ENCODE measurements at regions not wholly inside any gene's neighbourhood (a gene's known extent, or its start where the extent isn't known, plus 50 kb on each side); places are given as distances from the start of the nearest gene placed in this dataset.
"Not testable (repeated sequence)": the region's sequence is repeated elsewhere in the genome, so short reads cannot be mapped to it uniquely, and the experiment has no call there.

DNA sequence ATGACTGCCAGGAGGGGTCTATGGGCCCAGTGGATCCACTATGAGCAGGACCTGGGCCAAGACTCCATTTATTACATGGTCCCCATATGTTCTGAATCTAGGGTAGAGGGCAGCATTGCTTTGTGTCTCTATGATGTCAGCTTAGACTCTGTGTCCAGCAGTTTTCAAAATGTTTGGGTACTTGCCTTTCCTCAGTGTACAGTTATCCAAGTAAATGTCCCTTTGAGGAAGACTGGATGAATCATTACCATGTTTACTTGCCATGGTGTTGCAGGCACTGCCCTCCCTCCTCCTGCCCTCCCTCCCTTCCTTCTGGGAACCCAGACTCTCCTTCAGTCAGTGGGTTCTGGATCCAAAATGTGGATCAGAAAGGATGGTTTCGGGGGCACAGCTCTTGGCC, 108.6 kb downstream of the NRN1 start:
- no peak for DNase-seq (ENCODE audit: low spot score)

DNA sequence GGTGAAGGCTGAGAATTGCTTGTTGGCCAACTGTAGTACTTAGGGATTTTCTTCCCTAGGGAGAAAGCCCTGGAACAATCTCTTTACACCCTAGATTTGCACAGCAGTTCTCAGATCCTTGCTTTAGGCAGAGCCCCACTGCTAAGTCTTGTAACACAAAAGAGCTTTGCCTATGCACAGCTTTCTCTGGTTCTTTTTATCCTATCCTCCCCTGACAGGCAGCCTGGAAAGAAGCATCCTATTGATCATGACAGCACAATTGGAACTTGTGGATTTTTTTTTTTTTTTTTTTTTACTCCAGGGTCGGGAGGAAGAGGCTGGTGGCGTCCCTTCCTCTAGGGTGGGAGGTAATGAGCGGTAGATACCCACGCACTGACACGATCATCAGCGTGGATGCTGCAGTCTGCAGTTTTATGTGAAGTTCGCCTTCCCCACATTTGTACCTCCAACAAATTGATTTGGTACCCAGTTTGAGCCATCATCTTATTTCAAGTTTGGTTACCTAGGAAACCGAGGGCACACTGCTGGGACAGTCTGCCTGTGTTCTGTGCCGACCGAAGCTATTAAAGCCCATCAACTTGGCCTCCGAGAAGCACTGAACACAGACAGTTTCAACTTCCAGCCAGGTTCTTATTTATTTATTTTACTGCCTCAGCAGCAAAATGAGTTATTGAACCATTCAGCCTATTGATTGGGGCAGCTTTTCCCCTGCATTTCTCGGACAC, 110.1 kb downstream of the NRN1 start:
- no peak for DNase-seq (ENCODE audit: low spot score)

- no peak for DNase-seq (ENCODE audit: low spot score)
Measured at GRCh38 chr6:5894357-5894756, 112.4 kb downstream of the NRN1 start.

DNA sequence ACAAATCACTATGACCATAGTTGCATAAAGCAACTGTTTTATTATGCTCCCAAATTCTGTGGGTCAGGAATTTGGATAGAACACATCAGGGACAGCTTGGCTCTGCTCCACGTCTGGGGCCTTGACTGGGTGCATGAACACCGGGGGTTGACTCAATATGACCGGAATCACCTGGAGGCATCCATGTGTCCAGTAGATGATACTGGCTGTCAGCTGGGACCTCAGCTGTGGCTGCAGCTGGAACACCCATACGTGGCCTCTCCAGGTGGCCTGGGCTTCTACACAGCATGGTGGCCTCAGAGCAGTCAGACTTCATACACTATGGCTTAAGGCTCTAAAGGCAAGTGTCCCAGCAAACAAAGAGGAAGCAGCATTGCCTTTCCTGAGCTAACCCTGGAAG, 113.4 kb downstream of the NRN1 start:
- no peak for DNase-seq (ENCODE audit: low spot score)

DNA sequence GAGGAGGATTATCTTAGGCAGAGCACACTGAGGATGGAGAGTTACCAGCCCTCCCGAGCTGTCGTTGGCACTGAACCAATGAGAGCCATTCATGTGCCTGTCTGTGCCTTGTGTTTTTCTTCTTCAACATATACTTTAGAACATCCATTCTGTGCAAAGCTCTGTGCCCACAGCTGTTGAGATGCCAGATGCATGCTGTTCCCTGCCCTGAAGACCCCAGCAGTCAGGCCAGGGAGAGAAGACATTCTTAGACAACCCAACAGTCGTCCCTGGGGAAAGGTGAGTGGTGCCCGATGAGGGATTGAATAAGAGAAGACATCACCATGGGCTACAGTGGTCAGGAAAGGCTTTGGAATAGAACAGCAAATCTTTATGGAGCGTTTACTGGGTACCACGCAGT, 114.1 kb downstream of the NRN1 start:
- DNase-seq (ENCODE audit: low spot score) = no peak

- DNase-seq (ENCODE audit: low spot score) = no peak
Measured at GRCh38 chr6:5878792-5879191, 127.9 kb downstream of the NRN1 start.

GRCh38 chr6:5876076-5876475, 130.6 kb downstream of the NRN1 start:
- no peak for DNase-seq (ENCODE audit: low spot score)

DNA sequence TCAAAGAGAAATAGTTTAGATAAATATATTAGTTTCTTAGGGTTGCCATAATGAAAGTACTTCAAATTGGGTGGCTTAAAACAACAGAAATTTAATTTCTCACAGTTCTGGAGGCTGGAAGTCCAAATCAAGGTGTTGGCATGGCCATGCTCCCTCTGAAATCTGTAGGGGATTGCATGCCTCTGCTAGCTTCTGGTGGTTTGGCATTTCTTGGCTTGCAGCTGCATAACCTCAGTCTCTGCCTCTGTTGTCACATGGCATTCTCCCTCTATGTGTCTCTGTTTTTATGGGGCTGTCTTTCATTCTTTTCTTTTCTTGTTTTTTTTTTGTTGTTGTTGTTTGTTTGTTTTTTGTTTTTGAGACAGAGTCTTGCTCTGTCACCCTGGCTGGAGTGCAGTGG, 132.7 kb downstream of the NRN1 start:
- not testable (repeated sequence) for DNase-seq (ENCODE audit: low spot score)

- DNase-seq (ENCODE audit: low spot score) = no peak
Measured at GRCh38 chr6:5871296-5871695, 135.4 kb downstream of the NRN1 start.

GRCh38 chr6:5869676-5870075, 137.0 kb downstream of the NRN1 start:
- DNase-seq (ENCODE audit: low spot score) = no peak

GRCh38 chr6:5869261-5869660, 137.5 kb downstream of the NRN1 start:
- DNase-seq (ENCODE audit: low spot score) = no peak

DNA sequence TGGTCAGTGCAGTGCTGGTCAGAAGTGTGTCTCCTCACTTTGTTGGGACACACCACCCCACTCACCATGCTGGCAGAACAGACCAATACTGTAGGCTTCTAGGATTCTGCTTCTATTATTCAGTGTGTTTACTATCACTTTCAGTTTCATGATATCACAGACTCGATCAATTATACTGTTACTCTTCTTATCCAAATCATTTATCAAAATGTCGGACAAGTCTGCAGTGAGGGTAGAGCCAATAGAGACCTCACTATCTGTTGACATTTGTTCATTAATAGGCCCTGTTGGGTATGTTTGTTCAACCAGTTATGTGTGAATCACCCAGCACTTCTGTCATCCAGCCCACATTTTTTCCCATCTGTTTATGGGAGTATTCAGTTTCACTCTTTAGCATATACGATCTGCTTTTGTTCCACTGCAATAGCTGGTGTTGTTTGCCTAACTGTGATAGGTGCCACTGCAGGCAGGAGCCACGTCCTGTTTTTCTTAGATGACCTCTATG, 140.1 kb downstream of the NRN1 start:
- no peak for DNase-seq (ENCODE audit: low spot score)

GRCh38 chr6:5865506-5866031, 141.2 kb downstream of the NRN1 start:
- DNase-seq (ENCODE audit: low spot score) = no peak

DNA sequence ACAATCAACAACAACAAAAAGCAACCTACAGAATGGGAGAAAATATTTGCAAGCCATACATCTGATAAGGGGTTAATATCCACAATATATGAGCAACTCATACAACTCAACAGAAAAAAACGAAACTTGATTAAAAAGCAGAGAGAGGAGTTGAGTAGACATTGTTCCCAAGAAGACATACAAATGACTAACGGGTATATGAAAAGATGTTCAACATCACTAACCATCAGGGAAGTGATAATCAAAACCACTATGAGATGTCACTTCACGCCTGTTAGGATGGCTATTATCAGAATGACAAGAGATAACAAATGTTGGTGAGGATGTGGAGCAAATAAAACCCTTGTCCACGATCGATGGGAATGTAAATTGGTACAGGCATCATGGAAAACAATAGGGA, 145.9 kb downstream of the NRN1 start:
- DNase-seq (ENCODE audit: low spot score) = no peak

DNA sequence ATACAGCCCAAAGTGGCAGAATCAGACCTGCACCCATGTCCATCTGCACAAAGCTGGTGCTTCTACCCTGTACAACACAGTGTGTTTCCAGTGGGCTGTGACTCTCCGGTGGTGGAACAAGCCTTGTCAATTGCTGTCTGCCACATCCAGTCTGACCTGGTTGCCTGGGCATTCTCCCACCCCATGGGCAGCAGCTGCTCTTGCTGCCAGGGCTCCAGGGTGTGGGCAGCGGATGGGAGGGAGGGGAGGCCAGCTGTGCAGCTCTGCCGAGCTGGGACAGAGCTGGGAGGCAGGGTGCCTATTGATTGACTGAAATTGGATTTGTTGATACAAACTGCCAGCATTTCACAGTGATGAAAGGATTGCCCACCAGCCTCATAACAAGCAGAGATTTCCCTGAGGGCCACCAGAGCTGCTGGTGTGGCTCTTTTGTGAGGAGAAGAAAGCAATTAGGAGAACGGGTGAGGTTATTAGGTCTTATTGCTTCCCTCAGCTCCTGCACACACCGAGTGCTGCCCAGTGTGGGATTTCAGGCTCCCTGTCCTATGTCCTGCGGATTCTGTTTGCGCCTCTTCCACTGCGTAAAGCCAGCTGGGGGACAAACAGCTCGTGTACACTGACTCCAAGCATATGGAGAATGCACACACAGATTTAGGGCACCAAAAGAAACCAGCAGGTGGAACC, 150.8 kb downstream of the NRN1 start:
- no peak for DNase-seq (ENCODE audit: low spot score)

DNA sequence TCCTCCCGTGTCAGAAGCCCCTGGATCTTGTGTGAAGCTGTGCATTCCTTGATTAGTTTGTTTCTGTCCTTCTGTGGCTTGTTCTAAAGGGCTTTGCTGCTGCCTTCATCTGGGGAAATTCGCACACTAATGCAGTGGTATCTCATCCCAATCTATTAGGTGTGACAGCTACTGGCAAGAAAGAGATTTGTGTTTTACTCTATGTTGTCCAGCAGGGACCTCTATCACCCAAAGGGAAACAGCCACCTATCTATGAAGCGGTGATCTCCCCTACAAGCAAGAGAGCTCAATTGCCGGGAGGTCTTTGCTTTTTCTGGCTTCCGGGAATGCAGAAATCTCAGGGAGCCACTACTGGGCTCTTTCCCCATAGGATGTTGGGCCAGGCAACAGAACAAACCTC, 151.8 kb downstream of the NRN1 start:
- no peak for DNase-seq (ENCODE audit: low spot score)

DNA sequence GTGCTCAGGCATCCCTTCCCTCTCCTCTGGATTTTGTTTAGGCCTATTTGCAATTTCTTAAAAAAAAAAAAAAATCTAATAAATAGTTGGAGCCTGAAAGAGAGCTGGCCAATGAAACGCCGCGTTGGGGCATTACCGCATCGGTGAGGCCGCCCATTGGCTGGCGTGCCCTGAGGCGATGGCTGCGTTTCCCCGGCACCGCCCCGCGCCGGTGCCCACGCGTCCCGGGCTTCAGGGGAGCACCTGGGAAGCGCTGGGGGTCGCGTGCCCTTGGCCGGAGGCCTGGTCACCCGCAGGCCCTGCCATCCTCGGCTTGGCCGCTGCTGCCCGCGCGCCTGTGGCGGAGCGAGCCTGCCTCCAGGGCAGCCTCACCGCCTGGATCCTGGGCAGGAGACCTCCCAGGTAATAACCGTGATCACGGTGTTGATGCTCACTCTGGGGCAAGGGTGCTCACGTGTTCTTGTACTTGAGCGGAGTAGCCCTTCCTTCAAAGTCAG, 155.4 kb downstream of the NRN1 start:
- DNase-seq (ENCODE audit: low spot score) = no peak

- no peak for DNase-seq (ENCODE audit: low spot score)
Measured at GRCh38 chr6:5850848-5851255, 155.9 kb downstream of the NRN1 start.

DNA sequence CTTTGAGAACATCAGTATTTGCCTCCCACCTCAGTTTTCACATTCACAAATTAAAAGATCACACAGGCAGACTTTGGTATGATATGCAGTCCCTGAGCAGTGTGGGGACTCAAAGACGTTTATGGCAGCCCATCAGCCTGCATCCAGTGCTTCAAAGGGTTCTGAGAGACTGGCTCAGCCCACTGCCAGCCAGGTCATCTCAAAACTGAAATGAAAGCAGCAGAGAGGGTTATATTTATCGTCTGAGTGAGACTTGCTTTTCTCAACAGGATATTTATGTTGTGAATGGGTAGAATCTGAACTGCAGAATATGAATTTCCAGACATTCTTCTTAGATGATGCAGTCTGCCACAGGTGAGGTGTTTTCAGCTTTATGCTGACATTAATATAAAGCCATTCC, 159.8 kb downstream of the NRN1 start:
- DNase-seq (ENCODE audit: low spot score) = no peak

DNA sequence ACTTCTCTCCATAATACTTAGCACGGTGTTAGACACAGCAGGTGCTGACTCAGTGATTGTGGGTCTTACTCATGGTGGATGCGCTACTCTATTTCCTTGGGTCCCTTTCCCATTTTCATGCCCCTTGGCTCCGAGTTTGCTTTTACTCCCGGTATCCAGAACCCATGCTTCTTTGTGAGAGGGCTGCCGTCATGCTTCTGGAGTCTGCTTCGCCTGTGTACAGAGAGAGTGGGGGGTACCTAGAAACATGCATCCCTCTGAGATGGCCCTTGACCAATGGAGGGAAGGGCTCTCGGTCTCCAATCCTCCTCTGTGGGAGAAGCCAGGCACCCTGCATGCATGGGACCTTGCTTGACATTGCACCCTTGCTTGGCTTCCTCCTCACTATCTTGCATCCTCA, 160.4 kb downstream of the NRN1 start:
- DNase-seq (ENCODE audit: low spot score) = no peak

- DNase-seq (ENCODE audit: low spot score) = no peak
Measured at GRCh38 chr6:5843078-5843477, 163.6 kb downstream of the NRN1 start.

GRCh38 chr6:5840734-5841390, 165.9 kb downstream of the NRN1 start:
- DNase-seq (ENCODE audit: low spot score) = no peak
